ENCODE measurements at regions not wholly inside any gene's neighbourhood (a gene's known extent, or its start where the extent isn't known, plus 50 kb on each side); places are given as distances from the start of the nearest gene placed in this dataset.

DNA sequence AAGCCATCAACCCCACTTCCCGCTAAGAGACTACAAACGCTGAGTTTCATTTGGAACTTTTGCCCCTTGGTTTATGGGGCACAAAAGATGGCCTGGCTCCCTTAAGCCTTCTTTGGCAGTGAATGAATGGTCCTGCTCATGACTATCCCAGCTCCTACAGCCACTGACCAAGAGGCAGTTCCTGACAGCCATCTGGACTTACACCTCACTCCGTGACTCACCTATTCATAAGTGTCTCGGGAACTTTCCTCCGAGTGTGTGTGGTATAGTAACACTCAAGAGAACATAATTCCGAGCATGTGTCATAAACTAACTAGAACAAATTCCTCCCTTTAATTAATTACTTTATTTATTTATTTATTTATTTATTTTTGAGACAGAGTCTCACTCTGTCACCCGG lies 51.9 kb upstream of the NUDT4 start:
- no peaks in the 10 kb centered on the region for H3K4me1 ChIP-seq (ENCODE audit: insufficient read depth, low read length, poor library complexity, severe bottlenecking)
- no peaks in the 10 kb centered on the region for H3K27me3 ChIP-seq (ENCODE audit: insufficient read depth, low read length, poor library complexity, severe bottlenecking)
- H3K4me2 ChIP-seq (ENCODE audit: low read depth, low read length, poor library complexity, severe bottlenecking) = no peak overlapping the region
- no peaks in the 10 kb centered on the region for H3K79me2 ChIP-seq (ENCODE audit: insufficient read depth, low read length)
- no peaks in the 10 kb centered on the region for H3K36me3 ChIP-seq (ENCODE audit: insufficient read depth, low read length)
- no peaks in the 10 kb centered on the region for H4K20me1 ChIP-seq (ENCODE audit: insufficient read depth, low read length, poor library complexity, severe bottlenecking)
- H3K4me3 ChIP-seq (ENCODE audit: low read length, poor library complexity, severe bottlenecking) = no peak overlapping the region
- no peak for TF ChIP-seq EZH2phosphoT487 (IDR thresholded peaks at IDR 0.05; ENCODE audit: borderline replicate concordance)
- TF ChIP-seq, protein P1, sequence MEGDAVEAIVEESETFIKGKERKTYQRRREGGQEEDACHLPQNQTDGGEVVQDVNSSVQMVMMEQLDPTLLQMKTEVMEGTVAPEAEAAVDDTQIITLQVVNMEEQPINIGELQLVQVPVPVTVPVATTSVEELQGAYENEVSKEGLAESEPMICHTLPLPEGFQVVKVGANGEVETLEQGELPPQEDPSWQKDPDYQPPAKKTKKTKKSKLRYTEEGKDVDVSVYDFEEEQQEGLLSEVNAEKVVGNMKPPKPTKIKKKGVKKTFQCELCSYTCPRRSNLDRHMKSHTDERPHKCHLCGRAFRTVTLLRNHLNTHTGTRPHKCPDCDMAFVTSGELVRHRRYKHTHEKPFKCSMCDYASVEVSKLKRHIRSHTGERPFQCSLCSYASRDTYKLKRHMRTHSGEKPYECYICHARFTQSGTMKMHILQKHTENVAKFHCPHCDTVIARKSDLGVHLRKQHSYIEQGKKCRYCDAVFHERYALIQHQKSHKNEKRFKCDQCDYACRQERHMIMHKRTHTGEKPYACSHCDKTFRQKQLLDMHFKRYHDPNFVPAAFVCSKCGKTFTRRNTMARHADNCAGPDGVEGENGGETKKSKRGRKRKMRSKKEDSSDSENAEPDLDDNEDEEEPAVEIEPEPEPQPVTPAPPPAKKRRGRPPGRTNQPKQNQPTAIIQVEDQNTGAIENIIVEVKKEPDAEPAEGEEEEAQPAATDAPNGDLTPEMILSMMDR (conservative IDR thresholded peaks at IDR 0.05; ENCODE audit: low read length) = no peak
- no peaks in the 10 kb centered on the region for H3K9me2 ChIP-seq (replicated peaks; ENCODE audit: low read depth, low read length)
- H3K9ac ChIP-seq (ENCODE audit: low read depth, low read length, poor library complexity, severe bottlenecking) = no peak overlapping the region
- H3F3A ChIP-seq (ENCODE audit: low read depth) = no peaks in the 10 kb centered on the region
- H3K9me3 ChIP-seq (ENCODE audit: insufficient read depth, low read depth, low read length) = no peaks in the 10 kb centered on the region
- no peak overlapping the region for H2AFZ ChIP-seq (ENCODE audit: low read length)
